OCI-LY1 (cell line): ENCODE measurements at regions not wholly inside any gene's neighbourhood (a gene's known extent, or its start where the extent isn't known, plus 50 kb on each side); places are given as distances from the start of the nearest gene placed in this dataset.
"Not testable (repeated sequence)": the region's sequence is repeated elsewhere in the genome, so short reads cannot be mapped to it uniquely, and the experiment has no call there.

Experiments used
- H2AFZ ChIP-seq: fragments of 200-600 bp; sonication (generic), shearing (Covaris generic); 2 replicates; pipeline ENCODE4 v1.6.0; 2014; ENCODE audit warnings: antibody characterized with exemption, mild to moderate bottlenecking, low read length
- H3F3A ChIP-seq: fragments of 200-600 bp; sonication (generic), shearing (Covaris generic); 2 replicates; pipeline ENCODE4 v1.6.0; 2014; ENCODE audit warnings: mild to moderate bottlenecking, antibody characterized with exemption, low read length, moderate library complexity; ENCODE audit not compliant: insufficient read depth
- H3K27ac ChIP-seq: fragments of 200-600 bp; sonication (generic); 2 replicates; pipeline ENCODE4 v1.5.1; 2014; ENCODE audit warnings: low read length, mixed run types, mild to moderate bottlenecking, low read depth; ENCODE audit not compliant: poor library complexity, severe bottlenecking
- H3K27me3 ChIP-seq: fragments of 200-600 bp; sonication (generic); 2 replicates; pipeline ENCODE4 v1.6.0; 2014; ENCODE audit warnings: antibody characterized with exemption, mild to moderate bottlenecking, low read length, moderate library complexity; ENCODE audit not compliant: insufficient read depth
- H3K36me3 ChIP-seq: fragments of 200-600 bp; sonication (generic); 2 replicates; pipeline ENCODE4 v1.6.1; 2014; ENCODE audit warnings: mild to moderate bottlenecking, antibody characterized with exemption, low read length, moderate library complexity, mixed read lengths; ENCODE audit not compliant: insufficient read depth
- H3K4me1 ChIP-seq: fragments of 200-600 bp; sonication (generic); 2 replicates; pipeline ENCODE4 v1.5.1; 2014; ENCODE audit warnings: mild to moderate bottlenecking, low read length, moderate library complexity; ENCODE audit not compliant: insufficient read depth, severe bottlenecking
- H3K4me2 ChIP-seq: fragments of 200-600 bp; sonication (generic), shearing (Covaris generic); 2 replicates; pipeline ENCODE4 v1.6.1; 2014; ENCODE audit warnings: low read length
- H3K4me3 ChIP-seq: fragments of 200-600 bp; sonication (generic); 2 replicates; pipeline ENCODE4 v1.5.1; 2014; ENCODE audit warnings: low read length, low read depth, mild to moderate bottlenecking, mixed read lengths; ENCODE audit not compliant: poor library complexity, severe bottlenecking
- H3K79me2 ChIP-seq: fragments of 200-600 bp; shearing (Covaris generic); 2 replicates; pipeline ENCODE4 v1.6.1; 2016; ENCODE audit warnings: mixed run types, low read length, mixed read lengths; ENCODE audit not compliant: insufficient read depth
- H3K9ac ChIP-seq: fragments of 200-600 bp; sonication (generic), shearing (Covaris generic); 2 replicates; pipeline ENCODE4 v1.6.1; 2014; ENCODE audit warnings: mild to moderate bottlenecking, low read length, mixed read lengths
- H3K9me2 ChIP-seq: fragments of 200-600 bp; sonication (generic), shearing (Covaris generic); 2 replicates; pipeline ENCODE4 v1.6.1; 2014; ENCODE audit warnings: low read depth, mild to moderate bottlenecking, low read length, mixed read lengths
- H3K9me3 ChIP-seq: fragments of 200-600 bp; shearing (Covaris generic); 2 replicates; pipeline ENCODE4 v1.6.1; 2014; ENCODE audit warnings: low read length, mixed read lengths
- H4K20me1 ChIP-seq: fragments of 200-600 bp; sonication (generic), shearing (Covaris generic); 2 replicates; pipeline ENCODE4 v1.6.0; 2016; ENCODE audit warnings: mild to moderate bottlenecking, low read length; ENCODE audit not compliant: insufficient read depth
- EZH2 ChIP-seq: fragments of 200-600 bp; sonication (generic), shearing (Covaris generic); IDR thresholded peaks from 2 replicates; pipeline ENCODE4 v1.8.0; 2017; ENCODE audit warnings: borderline replicate concordance, mixed run types, mild to moderate bottlenecking, antibody characterized with exemption, low read length, moderate library complexity, mixed read lengths
- TF ChIP-seq, protein P1 (sequence below): fragments of 200-600 bp; sonication (generic), shearing (Covaris generic); IDR thresholded peaks from 2 replicates; pipeline ENCODE4 v1.5.1; 2017; ENCODE audit warnings: mild to moderate bottlenecking, antibody characterized with exemption, low read length, moderate library complexity, mixed read lengths

DNA sequence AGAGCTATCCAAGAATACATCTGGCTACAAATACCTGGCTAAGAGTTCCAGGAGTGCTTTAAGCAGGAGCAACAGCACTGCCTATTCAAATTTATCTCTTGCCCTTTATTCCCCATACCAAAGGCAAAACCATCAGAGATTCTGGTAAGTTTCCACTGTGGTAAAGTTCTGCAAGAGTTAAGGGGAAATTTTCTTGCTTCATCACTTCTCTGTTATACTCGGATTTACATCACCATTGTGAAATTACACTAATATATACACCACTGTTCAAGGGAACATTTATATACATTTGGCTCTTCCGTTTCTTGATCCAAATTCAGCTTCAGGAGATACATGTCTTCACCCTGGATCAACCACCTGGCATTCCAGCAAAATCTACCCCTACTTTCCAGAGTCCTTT lies 70.8 kb upstream of the PTPN13 start:
- no peaks in the 10 kb centered on the region for H3K27me3 ChIP-seq
- no peak for TF ChIP-seq EZH2
- TF ChIP-seq, protein P1, sequence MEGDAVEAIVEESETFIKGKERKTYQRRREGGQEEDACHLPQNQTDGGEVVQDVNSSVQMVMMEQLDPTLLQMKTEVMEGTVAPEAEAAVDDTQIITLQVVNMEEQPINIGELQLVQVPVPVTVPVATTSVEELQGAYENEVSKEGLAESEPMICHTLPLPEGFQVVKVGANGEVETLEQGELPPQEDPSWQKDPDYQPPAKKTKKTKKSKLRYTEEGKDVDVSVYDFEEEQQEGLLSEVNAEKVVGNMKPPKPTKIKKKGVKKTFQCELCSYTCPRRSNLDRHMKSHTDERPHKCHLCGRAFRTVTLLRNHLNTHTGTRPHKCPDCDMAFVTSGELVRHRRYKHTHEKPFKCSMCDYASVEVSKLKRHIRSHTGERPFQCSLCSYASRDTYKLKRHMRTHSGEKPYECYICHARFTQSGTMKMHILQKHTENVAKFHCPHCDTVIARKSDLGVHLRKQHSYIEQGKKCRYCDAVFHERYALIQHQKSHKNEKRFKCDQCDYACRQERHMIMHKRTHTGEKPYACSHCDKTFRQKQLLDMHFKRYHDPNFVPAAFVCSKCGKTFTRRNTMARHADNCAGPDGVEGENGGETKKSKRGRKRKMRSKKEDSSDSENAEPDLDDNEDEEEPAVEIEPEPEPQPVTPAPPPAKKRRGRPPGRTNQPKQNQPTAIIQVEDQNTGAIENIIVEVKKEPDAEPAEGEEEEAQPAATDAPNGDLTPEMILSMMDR, result no peak
- H4K20me1 ChIP-seq, result no peaks in the 10 kb centered on the region
- H3K4me1 ChIP-seq, result no peaks in the 10 kb centered on the region
- H3K9me3 ChIP-seq, result no peaks in the 10 kb centered on the region
- no peaks in the 10 kb centered on the region for H3K36me3 ChIP-seq
- H3K4me2 ChIP-seq, result no peak overlapping the region
- H3F3A ChIP-seq, result no peaks in the 10 kb centered on the region
- H3K4me3 ChIP-seq, result no peak overlapping the region
- H3K9ac ChIP-seq, result no peak overlapping the region
- H3K79me2 ChIP-seq, result no peaks in the 10 kb centered on the region
- no peak overlapping the region for H2AFZ ChIP-seq
- no peaks in the 10 kb centered on the region for H3K9me2 ChIP-seq
- no peak overlapping the region for H3K27ac ChIP-seq

DNA sequence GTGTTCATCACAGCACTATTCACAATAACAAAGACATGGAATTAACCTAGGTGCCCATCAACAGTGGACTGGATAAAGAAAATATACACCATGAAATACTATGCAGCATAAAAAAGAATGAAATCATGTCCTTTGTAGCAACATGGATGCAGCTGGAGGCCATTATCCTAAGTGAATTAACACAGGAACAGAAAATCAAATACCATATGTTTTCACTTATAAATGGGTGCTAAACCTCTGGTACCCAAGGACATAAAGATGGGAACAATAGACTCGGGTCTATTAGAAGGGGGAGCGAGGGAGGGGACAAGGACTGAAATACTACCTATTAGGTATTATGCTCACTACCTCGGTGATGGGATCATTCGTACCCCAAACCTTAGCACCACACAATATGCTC lies 66.4 kb upstream of the PTPN13 start:
- H3K9me2 ChIP-seq, H3K9me3 ChIP-seq, H3K27me3 ChIP-seq, H3K36me3 ChIP-seq, H3K9ac ChIP-seq, H4K20me1 ChIP-seq, H3F3A ChIP-seq, H3K27ac ChIP-seq, H3K4me3 ChIP-seq, H3K4me2 ChIP-seq, H3K79me2 ChIP-seq, H2AFZ ChIP-seq, H3K4me1 ChIP-seq: not testable (repeated sequence)

DNA sequence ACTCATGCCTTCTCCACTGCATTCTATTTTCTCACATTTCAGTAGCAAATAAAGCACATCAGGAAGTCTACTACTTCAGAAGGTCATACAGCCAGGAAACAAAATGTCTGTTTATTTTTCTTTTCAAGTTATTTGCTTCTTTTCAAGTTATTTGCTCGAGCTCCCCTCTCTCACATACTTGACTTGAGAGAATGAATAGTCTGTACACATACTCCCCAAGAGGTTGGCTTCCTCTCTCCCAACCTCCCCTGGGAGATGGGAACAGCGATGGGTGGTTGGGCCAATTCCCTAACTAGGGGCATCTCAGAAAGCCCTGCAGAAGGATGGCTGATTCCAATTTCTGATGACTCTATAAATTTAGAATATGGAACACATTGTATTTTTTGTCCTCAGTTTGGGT lies 64.7 kb upstream of the PTPN13 start:
- Histone ChIP-seq H3K4me3 (no peak overlapping the region), H3F3A (no peaks in the 10 kb centered on the region), H3K9ac (no peak overlapping the region), H3K27me3 (no peaks in the 10 kb centered on the region), H3K27ac (no peak overlapping the region), H3K36me3 (no peaks in the 10 kb centered on the region), H3K9me3 (no peaks in the 10 kb centered on the region), H3K79me2 (no peaks in the 10 kb centered on the region), H2AFZ (no peak overlapping the region), H3K4me2 (no peak overlapping the region), H4K20me1 (no peaks in the 10 kb centered on the region), H3K4me1 (no peaks in the 10 kb centered on the region), H3K9me2 (no peaks in the 10 kb centered on the region)
- no peak for TF ChIP-seq EZH2
- TF ChIP-seq, protein P1, result no peak

DNA sequence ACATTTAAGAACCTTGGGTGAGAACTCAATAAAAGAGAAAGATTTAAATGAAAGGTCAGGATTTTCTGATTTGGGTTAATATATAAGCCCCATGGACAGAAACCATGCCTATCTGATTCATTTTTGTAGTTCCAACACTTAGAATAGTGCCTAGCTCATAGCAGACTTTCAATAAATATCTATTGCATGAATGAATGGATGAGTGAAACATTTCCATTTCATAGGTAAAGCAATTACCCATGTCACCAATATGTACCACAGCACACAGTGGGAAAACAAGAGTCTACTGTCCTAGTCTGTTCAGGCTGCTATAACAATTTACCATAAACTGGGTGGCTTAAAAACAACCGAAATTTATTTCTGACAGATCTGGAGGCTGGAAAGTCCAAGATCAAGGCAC lies 63.9 kb upstream of the PTPN13 start:
- no peaks in the 10 kb centered on the region for H3F3A ChIP-seq
- H3K4me3 ChIP-seq, result no peak overlapping the region
- no peaks in the 10 kb centered on the region for H3K27me3 ChIP-seq
- H3K4me1 ChIP-seq, result no peaks in the 10 kb centered on the region
- no peak overlapping the region for H3K4me2 ChIP-seq
- H2AFZ ChIP-seq, result no peak overlapping the region
- H3K9me3 ChIP-seq, result no peaks in the 10 kb centered on the region
- no peak overlapping the region for H3K9ac ChIP-seq
- no peaks in the 10 kb centered on the region for H3K79me2 ChIP-seq
- H3K9me2 ChIP-seq, result no peaks in the 10 kb centered on the region
- no peak for TF ChIP-seq EZH2
- TF ChIP-seq, protein P1, result no peak
- H4K20me1 ChIP-seq, result no peaks in the 10 kb centered on the region
- H3K27ac ChIP-seq, result no peak overlapping the region
- H3K36me3 ChIP-seq, result no peaks in the 10 kb centered on the region
